GM12891 (cell line): ENCODE measurements at regions not wholly inside any gene's neighbourhood (a gene's known extent, or its start where the extent isn't known, plus 50 kb on each side); places are given as distances from the start of the nearest gene placed in this dataset.

Source experiments
- POLR2A ChIP-seq: IDR thresholded peaks from 2 replicates; pipeline ENCODE4 v1.6.1; 2011; ENCODE audit warnings: low read depth, low read length, control low read depth
- POLR2AphosphoS5 ChIP-seq: IDR thresholded peaks from 2 replicates; pipeline ENCODE4 v1.6.1; 2011; ENCODE audit warnings: low read depth, low read length, control low read depth
- POU2F2 ChIP-seq: IDR thresholded peaks from 2 replicates; pipeline ENCODE4 v1.6.1; 2011; ENCODE audit warnings: low read depth, mild to moderate bottlenecking, control low read depth, low read length, moderate library complexity
- TAF1 ChIP-seq: IDR thresholded peaks from 2 replicates; pipeline ENCODE4 v1.6.1; 2011; ENCODE audit warnings: low read depth, low read length, control low read depth

DNA sequence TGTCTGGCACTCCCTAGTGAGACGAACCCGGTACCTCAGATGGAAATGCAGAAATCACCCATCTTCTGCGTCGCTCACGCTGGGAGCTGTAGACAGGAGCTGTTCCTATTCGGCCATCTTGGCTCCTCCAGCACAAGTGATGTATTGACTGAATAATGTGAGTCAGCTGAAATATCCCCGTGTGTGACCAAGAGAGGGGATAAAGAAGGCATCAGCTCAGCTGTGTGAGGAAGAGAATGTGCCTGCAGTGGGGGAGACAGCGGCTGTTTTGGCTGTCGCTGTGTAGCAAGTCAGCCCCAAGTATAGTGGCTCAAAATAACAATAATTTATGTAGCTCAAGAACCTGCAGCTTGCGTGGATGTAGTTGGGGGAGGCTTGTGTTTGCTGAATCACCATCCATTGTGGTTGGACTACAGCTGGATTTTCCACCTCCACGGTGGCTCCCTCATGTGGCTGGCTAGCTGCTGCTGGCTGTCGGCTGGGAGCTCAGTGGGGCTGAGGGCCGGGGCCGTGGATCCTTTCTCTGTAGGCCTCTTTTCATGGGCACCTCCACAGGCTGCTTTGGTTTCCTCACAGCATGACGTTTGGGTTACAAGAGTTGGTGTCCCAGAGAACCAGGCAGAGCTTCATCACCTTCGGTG lies 434.5 kb downstream of the CCSER2 start:
- TF ChIP-seq POLR2A (no peak), POLR2AphosphoS5 (no peak), TAF1 (no peak), POU2F2 (no peak)
